OCI-M2 (cell line): ENCODE measurements at regions not wholly inside any gene's neighbourhood (a gene's known extent, or its start where the extent isn't known, plus 50 kb on each side); places are given as distances from the start of the nearest gene placed in this dataset.
"Not testable (repeated sequence)": the region's sequence is repeated elsewhere in the genome, so short reads cannot be mapped to it uniquely, and the experiment has no call there.

Experiments
- DNase-seq: peaks from one replicate; lab custom pipeline; 2025; ENCODE audit not compliant: unreplicated experiment; lab: John Stamatoyannopoulos, UW

GRCh38 chr7:68914006-68914405, 684.3 kb upstream of the AUTS2 start:
- no peak for DNase-seq

- DNase-seq: no peak
Measured at GRCh38 chr7:68917041-68917651, 681.1 kb upstream of the AUTS2 start.

- DNase-seq: no peak
Measured at GRCh38 chr7:68918621-68919020, 679.7 kb upstream of the AUTS2 start.

- DNase-seq: no peak
Measured at GRCh38 chr7:68922850-68923249, 675.4 kb upstream of the AUTS2 start.

GRCh38 chr7:68925241-68925640, 673.0 kb upstream of the AUTS2 start:
- DNase-seq: no peak

- DNase-seq: no peak
Measured at GRCh38 chr7:68929781-68930261, 668.5 kb upstream of the AUTS2 start.

GRCh38 chr7:68936471-68937035, 661.7 kb upstream of the AUTS2 start:
- no peak for DNase-seq

GRCh38 chr7:68938151-68938550, 660.1 kb upstream of the AUTS2 start:
- no peak for DNase-seq

- no peak for DNase-seq
Measured at GRCh38 chr7:68943786-68944185, 654.5 kb upstream of the AUTS2 start.

- no peak for DNase-seq
Measured at GRCh38 chr7:68955656-68956055, 642.6 kb upstream of the AUTS2 start.

GRCh38 chr7:68958571-68958970, 639.7 kb upstream of the AUTS2 start:
- no peak for DNase-seq

- DNase-seq: no peak
Measured at GRCh38 chr7:68963552-68963951, 634.7 kb upstream of the AUTS2 start.

GRCh38 chr7:68964060-68964459, 634.2 kb upstream of the AUTS2 start:
- no peak for DNase-seq

GRCh38 chr7:68965351-68965750, 632.9 kb upstream of the AUTS2 start:
- DNase-seq: no peak

- DNase-seq: no peak
Measured at GRCh38 chr7:68967598-68967997, 630.7 kb upstream of the AUTS2 start.

GRCh38 chr7:68969571-68969970, 628.7 kb upstream of the AUTS2 start:
- no peak for DNase-seq

GRCh38 chr7:68971634-68972340, 626.5 kb upstream of the AUTS2 start:
- no peak for DNase-seq

- DNase-seq: no peak
Measured at GRCh38 chr7:68977385-68978055, 620.8 kb upstream of the AUTS2 start.

- no peak for DNase-seq
Measured at GRCh38 chr7:68978710-68979109, 619.6 kb upstream of the AUTS2 start.

- no peak for DNase-seq
Measured at GRCh38 chr7:68980011-68980410, 618.3 kb upstream of the AUTS2 start.

- DNase-seq: not testable (repeated sequence)
Measured at GRCh38 chr7:68980432-68980831, 617.8 kb upstream of the AUTS2 start.

- no peak for DNase-seq
Measured at GRCh38 chr7:68984306-68984705, 614.0 kb upstream of the AUTS2 start.
